Stimulated activated CD4-positive, alpha-beta T cell treated with anti-CD3 and anti-CD28 coated beads, TNF-alpha, amount 100 ng/mL, for 48 hours (primary cell): ENCODE measurements at regions not wholly inside any gene's neighbourhood (a gene's known extent, or its start where the extent isn't known, plus 50 kb on each side); places are given as distances from the start of the nearest gene placed in this dataset.

Experiments used
- DNase-seq, 3 donors: peaks; one replicate each; pipeline ENCODE4 v3.0.0-alpha.2; 2020; ENCODE audit warnings: low read depth in 3 of 3

- no peak for DNase-seq
These were observed 222.2 kb downstream of the PPARGC1A start for GRCh38 chr4:23667659-23668058.

- DNase-seq, result no peak
These were observed 229.0 kb downstream of the PPARGC1A start for GRCh38 chr4:23660865-23661264.

GRCh38 chr4:23654791-23655190 is 235.1 kb downstream of the PPARGC1A start:
- DNase-seq, result no peak

GRCh38 chr4:23648854-23649596 is 240.8 kb downstream of the PPARGC1A start:
- no peak for DNase-seq

DNA sequence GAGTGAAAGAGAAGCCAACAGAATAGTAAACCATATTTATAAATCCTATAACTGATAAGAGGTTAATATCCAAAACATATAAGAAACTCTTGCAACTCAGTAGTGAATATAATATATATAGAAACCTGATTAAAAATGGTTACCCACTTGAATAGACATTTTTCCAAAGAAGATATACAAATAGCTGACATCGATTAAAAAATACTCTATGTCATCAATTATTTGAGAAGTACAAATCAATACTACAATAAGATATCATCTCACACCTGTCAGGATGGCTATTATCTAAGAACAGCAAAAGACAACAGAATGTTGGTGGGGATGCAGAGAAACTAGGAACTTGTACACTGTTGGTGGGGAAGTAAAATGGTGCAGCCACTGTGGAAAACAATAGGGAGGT is 254.4 kb downstream of the PPARGC1A start:
- DNase-seq, result no peak

GRCh38 chr4:23631255-23631950 is 258.4 kb downstream of the PPARGC1A start:
- no peak for DNase-seq

- DNase-seq, result no peak
These were observed 259.7 kb downstream of the PPARGC1A start for GRCh38 chr4:23630110-23630509.

DNA sequence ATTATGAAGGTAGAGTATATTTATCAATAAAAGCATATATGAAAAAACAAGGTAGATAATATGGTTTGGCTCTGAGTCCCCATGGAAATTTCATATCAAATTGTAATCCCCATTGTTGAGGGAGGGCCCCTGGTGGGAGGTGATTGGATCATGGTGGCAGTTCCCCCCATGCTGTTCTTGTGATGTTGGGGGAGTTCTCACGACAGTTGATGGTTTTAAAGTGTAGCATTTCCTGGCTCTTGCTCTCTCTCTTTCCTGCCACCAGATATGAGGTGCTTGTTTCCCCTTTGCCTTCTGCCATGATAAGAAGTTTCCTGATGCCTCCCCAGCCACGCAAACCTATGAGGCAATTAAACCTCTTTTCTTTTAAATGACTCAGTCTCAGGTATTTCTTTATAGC is 260.4 kb downstream of the PPARGC1A start:
- no peak for DNase-seq

GRCh38 chr4:23614284-23614892 is 275.5 kb downstream of the PPARGC1A start:
- no peak for DNase-seq

DNA sequence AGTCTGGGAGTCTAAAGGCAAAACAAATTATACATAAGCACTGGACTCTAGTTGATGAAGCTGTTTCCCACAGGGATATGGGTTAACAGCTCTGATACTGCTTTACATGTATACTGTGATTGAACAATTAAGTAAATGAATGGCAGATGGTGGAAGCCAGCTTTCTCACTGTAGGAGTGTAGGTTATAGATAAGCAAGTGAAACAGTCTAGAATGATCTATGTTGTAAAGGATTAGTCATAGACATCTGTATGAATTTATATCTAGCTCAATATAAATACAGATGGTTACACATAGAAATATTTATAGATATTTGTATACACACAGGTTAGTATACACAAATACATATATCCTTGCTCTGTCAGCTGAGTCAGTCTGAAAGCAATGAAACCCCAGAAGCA is 276.1 kb downstream of the PPARGC1A start:
- DNase-seq, result no peak

DNA sequence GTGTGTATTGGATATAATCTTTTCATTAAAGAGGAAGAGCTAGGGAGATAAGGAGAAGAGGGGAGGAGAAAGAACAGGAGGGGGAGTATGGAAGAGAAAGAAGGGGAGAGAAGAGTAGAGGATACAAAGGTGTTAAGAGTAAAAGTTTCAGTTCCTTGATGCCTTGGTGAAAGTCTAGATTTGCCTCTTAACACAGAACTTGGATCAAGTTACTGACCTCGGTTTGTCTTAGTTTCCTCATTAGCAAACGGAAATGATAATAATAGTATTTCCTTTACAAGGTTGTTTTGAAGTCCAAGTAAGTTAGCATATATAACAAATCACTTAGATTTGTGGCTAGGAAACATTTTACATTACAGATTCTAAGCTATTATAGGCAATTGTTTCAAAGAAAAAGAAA is 287.1 kb downstream of the PPARGC1A start:
- DNase-seq, result no peak

- DNase-seq, result no peak
These were observed 295.7 kb downstream of the PPARGC1A start for GRCh38 chr4:23594125-23594524.

DNA sequence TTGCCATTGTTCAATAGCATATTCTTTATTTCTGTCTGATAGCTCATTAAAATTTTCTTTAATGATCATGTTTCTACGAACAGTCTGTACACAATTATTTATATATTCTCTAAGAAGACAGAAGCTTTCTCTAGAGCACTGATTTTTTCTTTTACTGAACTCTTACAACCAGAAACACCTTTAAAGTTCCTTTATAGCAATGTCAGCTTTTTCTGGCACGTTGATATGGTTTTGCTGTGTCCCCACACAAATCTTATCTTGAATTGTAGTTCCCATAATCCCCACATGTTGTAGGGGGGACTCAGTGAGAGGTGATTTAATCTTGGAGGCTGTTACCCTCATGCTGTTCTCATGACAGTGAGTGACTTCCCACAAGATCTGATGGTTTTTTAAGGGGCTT is 299.4 kb downstream of the PPARGC1A start:
- DNase-seq, result no peak

DNA sequence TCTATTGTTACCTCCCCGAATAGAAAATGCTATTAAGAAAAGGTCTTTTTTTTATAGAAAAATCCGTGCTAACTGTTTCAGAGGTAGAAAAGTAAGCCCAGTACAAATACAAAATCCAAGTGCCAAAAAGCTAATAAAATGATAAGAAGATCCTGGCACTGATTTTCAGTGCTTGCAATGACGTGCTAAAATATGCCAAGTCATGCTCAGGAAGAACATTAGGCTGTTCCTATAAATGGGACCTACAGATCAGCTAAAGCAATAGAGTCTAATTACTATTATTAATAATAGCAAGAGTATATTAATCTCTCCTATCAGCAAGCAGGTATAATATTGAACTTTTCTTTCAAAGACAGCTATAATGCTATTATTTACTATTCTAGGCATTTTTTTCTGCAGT is 305.8 kb downstream of the PPARGC1A start:
- no peak for DNase-seq

GRCh38 chr4:23582671-23583070 is 307.2 kb downstream of the PPARGC1A start:
- DNase-seq, result no peak

DNA sequence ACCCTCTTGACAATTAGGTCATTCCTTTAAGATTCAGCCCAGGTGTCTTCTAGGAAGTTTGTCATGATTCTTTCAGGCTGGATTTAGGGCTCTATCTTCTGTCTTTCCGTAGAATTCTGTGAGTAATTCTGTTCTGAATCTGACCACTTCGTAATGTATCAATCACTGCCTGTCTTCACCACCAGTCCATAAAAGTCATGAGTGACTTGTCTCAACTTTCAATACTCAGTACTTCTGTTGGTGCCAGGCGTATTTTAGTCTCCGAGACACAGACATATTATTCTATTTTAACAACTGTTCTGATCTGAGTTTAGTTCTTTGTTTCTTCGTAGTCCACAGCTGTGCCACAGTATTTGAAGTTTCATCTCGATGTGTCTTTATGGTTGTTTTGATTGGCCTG is 310.7 kb downstream of the PPARGC1A start:
- DNase-seq, result no peak

DNA sequence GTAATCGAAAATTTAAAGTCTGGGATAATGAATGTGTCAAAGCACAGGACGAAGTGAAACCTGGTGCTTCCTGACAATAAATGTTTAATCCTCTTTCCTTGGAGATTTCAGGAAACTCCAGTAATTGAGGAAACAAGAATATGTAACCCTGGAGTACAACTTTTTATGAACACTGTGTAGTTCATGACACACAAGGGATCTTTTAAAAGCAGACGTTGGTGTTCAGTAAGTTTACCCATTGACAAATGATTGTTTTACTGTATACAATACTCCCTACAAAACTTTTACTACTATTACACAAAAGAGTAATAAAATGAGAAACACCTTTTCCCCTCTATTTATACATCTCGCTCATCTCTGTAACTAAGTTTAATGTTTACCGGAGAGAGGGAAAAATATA is 312.4 kb downstream of the PPARGC1A start:
- DNase-seq, result no peak

DNA sequence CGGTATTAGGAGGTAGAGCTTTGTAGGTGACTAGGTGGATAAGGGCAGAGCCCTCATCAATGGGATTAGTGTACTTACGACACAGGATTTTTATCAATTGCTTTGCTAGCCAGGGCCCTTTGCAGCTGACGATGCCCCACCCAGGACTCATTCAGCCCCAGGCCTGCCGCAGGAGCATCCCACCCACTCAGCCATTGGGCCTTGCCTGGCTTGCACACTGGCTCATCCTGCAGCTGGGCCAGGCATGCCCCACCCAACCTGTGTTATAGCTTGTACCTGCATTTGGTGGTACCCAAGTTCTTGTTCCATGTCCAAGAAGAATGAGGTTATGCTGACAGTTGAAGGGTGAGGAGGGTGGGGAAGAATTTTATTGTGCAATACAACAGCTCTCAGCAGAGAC is 317.5 kb downstream of the PPARGC1A start:
- DNase-seq, result no peak

DNA sequence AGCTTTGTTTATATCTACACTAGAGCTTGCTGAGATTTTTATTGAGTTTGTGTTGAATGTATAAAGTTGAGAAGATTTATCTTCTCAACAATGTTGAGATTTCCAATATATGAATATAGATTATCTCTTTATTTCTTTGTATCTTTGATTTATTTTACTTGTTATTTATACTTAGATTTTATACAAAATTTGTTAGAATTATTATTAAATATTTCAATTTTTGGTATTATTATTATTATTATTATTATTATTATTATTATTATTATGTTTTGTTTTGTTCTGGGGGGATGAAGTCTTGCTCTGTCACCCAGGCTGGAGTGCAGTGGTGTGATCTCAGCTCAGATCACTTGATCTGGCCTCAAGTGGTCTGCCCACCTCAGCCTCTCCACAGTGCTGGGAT is 322.5 kb downstream of the PPARGC1A start:
- no peak for DNase-seq

DNA sequence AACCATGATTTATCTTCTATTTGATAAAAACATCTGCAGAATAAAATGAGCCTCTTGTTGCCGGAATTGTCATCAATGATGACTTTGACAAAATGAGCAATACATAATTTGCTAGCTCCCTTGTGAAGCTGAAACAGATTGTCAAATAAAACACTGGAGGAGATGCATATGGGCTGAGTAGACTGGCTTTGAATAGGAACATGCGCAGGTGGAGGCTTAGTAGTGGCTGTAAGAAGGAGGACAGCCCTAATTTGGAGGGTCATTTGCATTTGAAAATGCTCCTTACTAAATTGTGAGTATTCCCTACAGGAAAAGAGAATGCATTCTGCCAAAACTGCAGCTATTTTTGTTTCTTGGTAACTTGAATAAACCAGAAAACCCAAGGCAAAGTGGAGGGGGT is 329.1 kb downstream of the PPARGC1A start:
- no peak for DNase-seq

DNA sequence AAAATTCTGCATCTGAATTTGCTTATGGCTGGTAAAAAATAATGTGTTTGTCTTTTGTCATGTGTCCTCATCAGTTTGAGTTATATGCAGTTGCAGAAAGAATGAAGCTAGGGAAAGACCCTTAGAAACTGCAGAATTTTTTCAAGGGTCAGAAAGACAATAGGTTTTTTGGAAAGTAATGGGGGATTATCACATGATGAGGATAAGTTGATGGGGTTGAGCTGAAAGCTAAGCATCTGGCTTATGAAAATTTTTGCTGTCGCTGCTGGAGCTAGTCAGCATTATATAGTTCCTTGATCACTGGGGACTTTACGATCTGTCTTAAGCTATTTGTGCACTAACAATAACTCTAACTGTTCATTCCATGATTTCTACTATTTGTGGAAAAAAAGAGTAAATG is 331.7 kb downstream of the PPARGC1A start:
- no peak for DNase-seq

GRCh38 chr4:23547601-23548000 is 342.2 kb downstream of the PPARGC1A start:
- no peak for DNase-seq

- DNase-seq, result no peak
These were observed 342.8 kb downstream of the PPARGC1A start for GRCh38 chr4:23547096-23547495.
